Breast epithelium (tissue), 4 donors: ENCODE measurements at regions not wholly inside any gene's neighbourhood (a gene's known extent, or its start where the extent isn't known, plus 50 kb on each side); places are given as distances from the start of the nearest gene placed in this dataset.

Experiments
- DNase-seq, 2 donors: peaks; one replicate each; pipeline ENCODE4 v3.0.0-alpha.2; 2019; ENCODE audit warnings: low spot score in 2 of 2
- H3K27ac ChIP-seq, 2 donors: fragments of 200-600 bp; sonication (generic) in 1 of 2; one replicate each; pipeline ENCODE4 v1.5.1; 2016 to 2019; ENCODE audit warnings: mild to moderate bottlenecking in 1 of 2
- H3K27me3 ChIP-seq, 2 donors: fragments of 200-600 bp; sonication (generic) in 1 of 2; one replicate each; pipeline versions ENCODE4 v1.5.1 to v1.6.0; 2017 to 2019; ENCODE audit warnings: control low read depth in 1 of 2, mild to moderate bottlenecking in 1 of 2
- H3K36me3 ChIP-seq: fragments of 200-600 bp; one replicate; pipeline ENCODE4 v1.5.1; 2019
- H3K4me1 ChIP-seq, 2 donors: fragments of 200-600 bp; sonication (generic); one replicate each; pipeline ENCODE4 v1.5.1; 2016 to 2019; ENCODE audit warnings: control low read depth in 1 of 2
- H3K4me3 ChIP-seq, 3 donors: fragments of 200-600 bp; sonication (generic); 1 replicate in 2 of 3; 2 replicates in 1 of 3; pipeline ENCODE4 v1.5.1; 2016 to 2019; ENCODE audit warnings: mild to moderate bottlenecking in 3 of 3, moderate library complexity in 2 of 3
- H3K9me3 ChIP-seq, 2 donors: fragments of 200-600 bp; sonication (generic) in 1 of 2; one replicate each; pipeline ENCODE4 v1.5.1; 2016 to 2019; ENCODE audit warnings: control low read depth in 1 of 2
- CTCF ChIP-seq, 3 donors: fragments of 450-650 bp; IDR thresholded peaks; one replicate each; pipeline ENCODE4 v1.5.1; 2016 to 2017; ENCODE audit warnings: antibody characterized with exemption in 3 of 3, mild to moderate bottlenecking in 3 of 3, moderate library complexity in 3 of 3
- POLR2A ChIP-seq: fragments of 450-650 bp; IDR thresholded peaks from one replicate; pipeline ENCODE4 v1.6.1; 2016; ENCODE audit warnings: antibody characterized with exemption, mild to moderate bottlenecking, moderate library complexity
- POLR2AphosphoS5 ChIP-seq, 3 donors: sonication (generic); formaldehyde crosslinking; IDR thresholded peaks; one replicate each; pipeline ENCODE4 v1.6.1; 2017; ENCODE audit warnings: antibody characterized with exemption in 3 of 3
- intact Hi-C: fragments of 100-400 bp; cut with DNase I; formaldehyde crosslinking; loops from one replicate; pipeline ENCODE4 v1.15.1; 2023; ENCODE audit warnings: low total_unique reads

GRCh38 chr12:5213336-5213735, 169.7 kb downstream of the KCNA5 start:
- Histone ChIP-seq H3K9me3 (no peaks in the 10 kb centered on the region), H3K27me3 (no peaks in the 10 kb centered on the region), H3K27ac (no peak overlapping the region), H3K4me1 (no peaks in the 10 kb centered on the region), H3K36me3 (no peaks in the 10 kb centered on the region), H3K4me3 (no peak overlapping the region)
- DNase-seq, result no peak
- TF ChIP-seq POLR2A (no peak), POLR2AphosphoS5 (IDR thresholded peaks at IDR 0.05) (no peak), CTCF (IDR thresholded peaks at IDR 0.05) (no peak)
- intact Hi-C loops, result no loop called here

- no peak for DNase-seq
- Histone ChIP-seq H3K27ac (no peak overlapping the region), H3K4me1 (no peaks in the 10 kb centered on the region), H3K4me3 (no peak overlapping the region), H3K36me3 (no peaks in the 10 kb centered on the region), H3K9me3 (no peaks in the 10 kb centered on the region), H3K27me3 (no peaks in the 10 kb centered on the region)
- TF ChIP-seq POLR2A (no peak), CTCF (IDR thresholded peaks at IDR 0.05) (no peak), POLR2AphosphoS5 (IDR thresholded peaks at IDR 0.05) (no peak)
- intact Hi-C loops, result no loop called here
Observed at GRCh38 chr12:5213990-5214389, 170.3 kb downstream of the KCNA5 start.

GRCh38 chr12:5217936-5218335, 174.3 kb downstream of the KCNA5 start:
- Histone ChIP-seq H3K36me3 (no peaks in the 10 kb centered on the region), H3K4me1 (no peaks in the 10 kb centered on the region), H3K9me3 (no peaks in the 10 kb centered on the region), H3K27me3 (no peaks in the 10 kb centered on the region), H3K27ac (no peak overlapping the region), H3K4me3 (no peak overlapping the region)
- no peak for DNase-seq
- TF ChIP-seq POLR2A, result no peak
- TF ChIP-seq CTCF (IDR thresholded peaks at IDR 0.05), result no peak
- no peak for TF ChIP-seq POLR2AphosphoS5 (IDR thresholded peaks at IDR 0.05)
- intact Hi-C loops, result no loop called here

GRCh38 chr12:5220099-5220498, 176.4 kb downstream of the KCNA5 start:
- intact Hi-C loops, result no loop called here
- H3K27me3 ChIP-seq, result no peaks in the 10 kb centered on the region
- no peaks in the 10 kb centered on the region for H3K9me3 ChIP-seq
- H3K27ac ChIP-seq, result no peak overlapping the region
- H3K36me3 ChIP-seq, result no peaks in the 10 kb centered on the region
- no peak overlapping the region for H3K4me3 ChIP-seq
- no peak for TF ChIP-seq POLR2A
- no peak for TF ChIP-seq CTCF (IDR thresholded peaks at IDR 0.05)
- H3K4me1 ChIP-seq, result no peaks in the 10 kb centered on the region
- no peak for DNase-seq

- H3K27me3 ChIP-seq, result no peaks in the 10 kb centered on the region
- intact Hi-C loops, result no loop called here
- H3K4me1 ChIP-seq, result no peaks in the 10 kb centered on the region
- TF ChIP-seq POLR2AphosphoS5 (IDR thresholded peaks at IDR 0.05), result no peak
- no peak for TF ChIP-seq CTCF (IDR thresholded peaks at IDR 0.05)
- no peak for TF ChIP-seq POLR2A
- H3K4me3 ChIP-seq, result no peak overlapping the region
- no peaks in the 10 kb centered on the region for H3K9me3 ChIP-seq
- no peaks in the 10 kb centered on the region for H3K36me3 ChIP-seq
- no peak for DNase-seq
- H3K27ac ChIP-seq, result no peak overlapping the region
Observed at GRCh38 chr12:5220835-5221234, 177.2 kb downstream of the KCNA5 start.
